ENCODE measurements at regions not wholly inside any gene's neighbourhood (a gene's known extent, or its start where the extent isn't known, plus 50 kb on each side); places are given as distances from the start of the nearest gene placed in this dataset.

- H3K27ac ChIP-seq: no peak overlapping the region
- no peak for TF ChIP-seq CTCF (conservative IDR thresholded peaks at IDR 0.05)
- TF ChIP-seq ZFX (IDR thresholded peaks at IDR 0.05): no peak
Observed at GRCh38 chr5:5900350-5900749, 477.9 kb downstream of the ICE1 start.

- TF ChIP-seq CTCF (conservative IDR thresholded peaks at IDR 0.05): no peak
- TF ChIP-seq ZFX (IDR thresholded peaks at IDR 0.05): no peak
- no peak overlapping the region for H3K27ac ChIP-seq
Observed at GRCh38 chr5:5899716-5900115, 477.2 kb downstream of the ICE1 start.

GRCh38 chr5:5888284-5888683 lies 465.8 kb downstream of the ICE1 start:
- TF ChIP-seq ZFX (IDR thresholded peaks at IDR 0.05) (no peak), CTCF (conservative IDR thresholded peaks at IDR 0.05) (no peak)
- H3K27ac ChIP-seq: no peak overlapping the region

GRCh38 chr5:5887833-5888232 lies 465.4 kb downstream of the ICE1 start:
- no peak for TF ChIP-seq ZFX (IDR thresholded peaks at IDR 0.05)
- TF ChIP-seq CTCF (conservative IDR thresholded peaks at IDR 0.05): no peak
- H3K27ac ChIP-seq: no peak overlapping the region

GRCh38 chr5:5886812-5887486 lies 464.5 kb downstream of the ICE1 start:
- TF ChIP-seq ZFX (IDR thresholded peaks at IDR 0.05) (no peak), CTCF (conservative IDR thresholded peaks at IDR 0.05) (peak; percentile 95)
- no peak overlapping the region for H3K27ac ChIP-seq

- H3K27ac ChIP-seq: no peak overlapping the region
- TF ChIP-seq ZFX (IDR thresholded peaks at IDR 0.05) (no peak), CTCF (conservative IDR thresholded peaks at IDR 0.05) (no peak)
Observed at GRCh38 chr5:5886353-5886752, 463.9 kb downstream of the ICE1 start.

GRCh38 chr5:5885782-5886181 lies 463.3 kb downstream of the ICE1 start:
- no peak overlapping the region for H3K27ac ChIP-seq
- no peak for TF ChIP-seq CTCF (conservative IDR thresholded peaks at IDR 0.05)
- TF ChIP-seq ZFX (IDR thresholded peaks at IDR 0.05): no peak
